GM18873 (cell line): ENCODE measurements at regions not wholly inside any gene's neighbourhood (a gene's known extent, or its start where the extent isn't known, plus 50 kb on each side); places are given as distances from the start of the nearest gene placed in this dataset.

Source experiments
- ATAC-seq: cut with Tn5 transposase; IDR thresholded peaks from one replicate; pipeline ENCODE4 v1.9.1; 2021; ENCODE audit warnings: mild to moderate bottlenecking, moderate library complexity, moderate number of reproducible peaks; ENCODE audit not compliant: unreplicated experiment, low FRiP score

DNA sequence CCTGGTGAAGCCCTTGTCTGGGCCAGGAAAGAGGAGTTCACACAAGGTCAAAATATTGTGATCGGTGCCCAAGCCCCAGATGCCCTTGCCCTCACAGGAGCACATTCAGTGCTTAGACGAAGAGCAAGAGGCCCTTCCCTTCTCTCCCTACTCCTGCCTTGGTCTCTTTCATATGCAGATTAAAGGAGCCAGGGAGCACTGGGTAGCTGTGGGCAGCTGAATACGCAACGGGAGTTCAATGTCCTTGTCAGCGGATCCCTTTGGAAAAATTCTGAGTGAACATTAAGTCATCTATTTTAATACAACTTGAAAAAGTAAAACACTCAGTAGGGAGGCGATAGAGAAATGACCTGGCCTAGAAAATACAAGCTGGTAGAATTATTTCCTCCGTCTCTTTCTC, 1489.4 kb downstream of the AACS start:
- no peak for ATAC-seq

DNA sequence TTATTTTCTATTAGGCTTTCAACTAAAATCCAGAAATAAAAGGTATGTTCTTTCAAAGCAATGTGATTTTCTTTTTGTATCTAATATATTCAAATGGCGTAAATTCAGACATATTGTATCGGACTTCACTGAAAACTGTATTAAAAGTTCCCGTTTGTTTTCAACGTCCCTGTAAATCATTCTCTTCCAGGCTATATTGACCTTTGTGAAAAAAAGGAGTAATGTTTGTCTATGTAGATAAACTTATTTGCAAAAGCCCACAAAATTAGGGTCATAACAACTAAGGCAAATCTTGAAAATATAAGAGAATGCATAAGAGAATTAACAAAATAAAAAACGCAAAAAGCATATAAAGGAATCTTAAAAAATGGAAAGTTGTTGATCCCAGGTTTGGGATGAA, 1492.4 kb downstream of the AACS start:
- no peak for ATAC-seq

DNA sequence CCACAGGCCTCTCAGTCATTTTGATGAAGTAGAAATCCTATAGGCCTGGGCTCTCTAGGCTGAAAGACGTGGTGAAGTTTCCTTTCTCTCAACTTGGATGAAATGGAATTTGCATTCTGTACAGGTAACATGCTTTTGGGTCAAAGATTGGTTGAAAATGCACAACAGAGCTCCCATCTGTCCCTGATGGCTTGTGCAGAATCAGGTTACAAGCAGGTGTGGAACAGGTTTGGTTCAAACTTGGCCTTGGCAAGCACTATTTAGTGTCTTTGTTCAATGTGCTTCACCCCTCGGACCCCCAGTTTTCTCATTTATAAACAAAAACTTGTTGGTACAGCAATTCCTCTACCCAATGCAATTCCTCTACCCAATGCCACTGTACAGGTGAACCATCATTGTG, 1493.0 kb downstream of the AACS start:
- no peak for ATAC-seq

DNA sequence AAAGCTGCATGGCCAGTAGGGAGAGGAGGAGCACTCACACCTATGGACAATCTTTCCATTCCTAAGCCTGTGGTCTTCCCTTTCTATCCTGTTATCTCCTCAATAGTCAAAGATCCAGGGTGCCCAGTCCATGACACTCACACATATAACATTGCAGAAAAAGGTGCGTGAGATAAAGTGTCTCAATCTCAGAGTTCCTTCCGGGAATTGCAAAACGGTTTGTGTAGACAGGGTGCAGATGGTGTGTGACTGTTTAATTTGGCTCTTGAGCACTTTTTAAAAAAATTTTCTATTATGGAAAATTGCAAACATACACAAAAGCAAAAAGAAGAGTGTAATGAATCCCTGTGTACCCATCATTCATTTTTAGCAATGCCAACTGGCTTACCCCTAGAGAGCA, 1493.6 kb downstream of the AACS start:
- ATAC-seq, result no peak

DNA sequence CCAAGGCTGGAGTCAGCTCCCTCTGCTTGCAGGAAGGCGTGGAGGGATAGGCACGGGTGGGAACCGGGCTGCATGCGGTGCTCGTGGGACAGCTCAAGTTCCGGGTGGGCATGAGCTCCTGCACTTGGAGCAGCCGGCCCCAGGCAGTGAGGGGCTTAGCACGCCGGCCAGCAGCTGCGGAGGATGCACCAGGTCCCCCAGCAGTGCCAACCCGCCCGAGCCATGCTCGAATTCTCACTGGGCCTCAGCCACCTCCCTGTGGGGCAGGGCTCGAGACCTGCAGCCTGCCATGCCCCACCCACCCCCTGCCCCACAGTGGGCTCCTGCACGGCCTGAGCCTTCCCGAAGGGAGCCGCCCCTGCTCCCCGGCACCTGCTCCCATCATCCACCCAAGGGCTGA, 1501.8 kb downstream of the AACS start:
- no peak for ATAC-seq

DNA sequence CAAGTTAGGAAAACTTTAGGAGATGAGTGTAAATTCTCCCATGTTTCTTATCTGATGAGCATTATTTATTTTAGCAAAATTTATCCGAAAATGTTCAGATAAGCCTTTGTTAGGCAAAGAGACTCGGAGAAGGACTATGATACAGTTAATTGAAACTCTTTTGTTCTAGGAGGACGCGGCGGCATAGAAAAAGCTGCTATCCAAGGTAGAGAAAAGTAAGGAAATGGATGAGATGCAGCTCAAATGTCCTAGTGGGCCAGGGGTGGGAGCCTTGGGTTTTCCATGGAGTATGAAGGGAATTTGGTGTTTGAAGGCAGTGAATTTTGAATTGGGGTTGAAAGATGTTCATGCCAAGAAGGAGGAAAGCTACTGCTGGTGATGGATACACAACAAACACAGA, 1504.5 kb downstream of the AACS start:
- no peak for ATAC-seq

DNA sequence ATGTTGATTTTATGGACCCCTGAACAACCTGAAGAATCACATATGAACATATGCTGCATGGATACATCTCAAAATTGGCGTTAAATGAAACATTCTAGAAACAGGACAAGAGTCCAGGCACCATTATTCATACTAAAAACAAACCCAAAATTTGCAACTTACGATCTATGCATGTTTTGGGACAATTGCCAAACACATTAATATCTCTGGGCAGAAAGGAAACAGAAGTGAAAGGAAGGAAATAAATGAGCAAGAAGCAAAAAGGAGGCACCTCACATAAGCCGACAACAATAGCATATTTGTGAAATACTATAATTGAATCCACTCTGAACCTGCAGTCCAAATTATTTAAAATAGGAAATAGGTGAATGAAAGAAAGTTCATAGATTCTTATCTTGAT, 1505.3 kb downstream of the AACS start:
- ATAC-seq, result no peak

DNA sequence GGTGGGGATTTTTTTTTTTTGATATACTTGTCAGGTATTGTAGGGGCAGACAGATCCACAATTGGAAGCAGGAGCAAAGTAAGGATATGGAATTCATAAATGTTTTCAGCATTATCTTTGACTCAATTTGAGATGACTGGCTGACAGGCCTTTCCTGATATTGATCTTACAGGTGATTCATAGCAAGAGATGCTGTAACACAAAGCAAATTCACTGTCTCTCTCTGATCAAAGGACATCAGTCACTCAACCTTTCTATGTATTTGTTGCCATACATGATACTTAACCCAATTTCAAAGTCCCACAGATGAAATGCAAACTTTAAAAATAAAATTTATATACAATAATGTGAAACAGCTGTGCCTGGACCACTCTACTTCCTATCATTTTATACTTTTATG, 1506.9 kb downstream of the AACS start:
- ATAC-seq, result no peak

DNA sequence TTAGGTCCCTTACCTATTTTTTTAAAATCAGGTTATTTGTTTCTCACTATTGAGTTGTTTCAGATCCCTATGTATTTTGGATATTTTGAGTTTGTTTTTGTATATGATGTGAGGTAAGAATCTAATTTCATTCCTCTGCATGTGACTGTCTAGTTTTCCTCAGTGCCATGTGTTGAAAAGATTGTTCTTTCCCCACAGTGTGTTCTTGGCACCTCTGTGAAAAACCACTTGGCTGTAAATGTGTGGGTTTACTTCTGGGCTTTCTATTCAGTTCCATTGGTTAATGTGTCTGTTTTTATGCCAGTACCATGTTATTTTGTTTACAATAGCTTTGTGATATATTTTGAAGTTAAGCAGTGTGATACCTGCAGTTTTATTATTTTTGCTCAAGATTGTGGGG, 1516.4 kb downstream of the AACS start:
- no peak for ATAC-seq

DNA sequence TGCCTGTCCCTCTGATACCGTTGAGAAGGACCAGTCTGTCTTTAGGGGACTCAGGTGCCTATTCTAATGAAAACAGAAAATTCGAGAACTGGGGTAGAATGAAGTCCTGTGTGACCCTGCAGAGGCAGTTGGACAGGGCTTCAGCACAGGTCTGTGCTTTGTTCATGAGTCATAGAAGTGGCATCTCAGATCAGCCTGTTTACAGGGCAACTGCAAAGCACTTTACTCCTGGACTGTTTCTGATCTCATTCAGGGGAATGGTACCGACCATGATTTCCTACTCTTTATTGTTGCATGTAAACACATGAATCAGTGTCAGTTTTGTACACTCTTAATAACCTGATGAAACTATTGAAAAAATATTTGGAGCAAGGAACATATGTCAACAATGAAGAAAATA, 1517.0 kb downstream of the AACS start:
- no peak for ATAC-seq

DNA sequence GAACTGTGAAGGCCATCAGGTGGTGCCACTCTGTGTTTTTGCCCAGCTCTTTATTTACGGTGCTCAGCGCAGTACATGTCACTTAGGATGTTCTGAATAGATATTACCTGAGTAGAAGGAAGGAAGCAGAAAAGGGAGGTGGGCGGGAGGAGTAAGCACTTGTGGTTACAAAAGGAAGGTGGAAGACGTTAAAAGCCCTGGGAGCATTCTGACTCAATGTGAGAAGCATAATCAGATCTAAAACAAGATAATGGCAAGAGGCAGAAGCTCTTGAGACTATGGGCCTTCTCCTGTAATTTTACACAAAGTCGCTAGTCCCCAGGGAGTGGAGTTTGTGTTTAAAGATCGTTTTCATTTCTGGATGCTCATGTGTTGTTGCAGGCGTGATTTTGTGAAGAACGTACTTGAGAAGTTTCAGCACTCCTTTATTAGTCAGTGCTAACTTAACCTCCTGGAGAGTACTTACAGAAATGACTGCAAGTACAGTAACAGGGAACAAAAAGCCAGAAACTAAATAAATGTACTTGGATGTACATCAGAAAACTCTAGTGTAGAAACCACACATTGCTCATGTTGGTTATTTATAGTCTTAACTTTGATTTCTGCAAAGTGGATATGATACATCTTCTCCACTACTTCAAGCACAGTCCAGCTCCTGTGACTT, 1523.5 kb downstream of the AACS start:
- no peak for ATAC-seq

DNA sequence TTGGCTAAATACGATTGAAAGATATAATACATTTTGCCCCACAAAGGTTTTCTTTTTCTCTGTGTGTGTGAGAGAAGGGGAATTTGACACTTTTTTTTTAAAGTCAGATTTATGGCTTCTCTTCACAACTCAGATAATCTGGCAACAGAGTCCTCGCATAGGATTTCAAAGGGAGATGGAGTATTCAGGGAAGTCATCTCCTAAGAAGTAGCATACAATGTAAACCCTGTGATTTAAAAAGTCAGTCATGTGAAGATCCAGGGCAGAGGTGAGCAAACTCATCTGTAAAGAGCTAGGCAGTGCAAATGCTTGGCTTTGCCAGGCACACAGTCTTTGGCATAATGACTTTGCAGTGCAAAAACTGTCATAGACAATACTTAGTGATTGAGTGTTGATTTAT, 1526.3 kb downstream of the AACS start:
- ATAC-seq, result no peak

DNA sequence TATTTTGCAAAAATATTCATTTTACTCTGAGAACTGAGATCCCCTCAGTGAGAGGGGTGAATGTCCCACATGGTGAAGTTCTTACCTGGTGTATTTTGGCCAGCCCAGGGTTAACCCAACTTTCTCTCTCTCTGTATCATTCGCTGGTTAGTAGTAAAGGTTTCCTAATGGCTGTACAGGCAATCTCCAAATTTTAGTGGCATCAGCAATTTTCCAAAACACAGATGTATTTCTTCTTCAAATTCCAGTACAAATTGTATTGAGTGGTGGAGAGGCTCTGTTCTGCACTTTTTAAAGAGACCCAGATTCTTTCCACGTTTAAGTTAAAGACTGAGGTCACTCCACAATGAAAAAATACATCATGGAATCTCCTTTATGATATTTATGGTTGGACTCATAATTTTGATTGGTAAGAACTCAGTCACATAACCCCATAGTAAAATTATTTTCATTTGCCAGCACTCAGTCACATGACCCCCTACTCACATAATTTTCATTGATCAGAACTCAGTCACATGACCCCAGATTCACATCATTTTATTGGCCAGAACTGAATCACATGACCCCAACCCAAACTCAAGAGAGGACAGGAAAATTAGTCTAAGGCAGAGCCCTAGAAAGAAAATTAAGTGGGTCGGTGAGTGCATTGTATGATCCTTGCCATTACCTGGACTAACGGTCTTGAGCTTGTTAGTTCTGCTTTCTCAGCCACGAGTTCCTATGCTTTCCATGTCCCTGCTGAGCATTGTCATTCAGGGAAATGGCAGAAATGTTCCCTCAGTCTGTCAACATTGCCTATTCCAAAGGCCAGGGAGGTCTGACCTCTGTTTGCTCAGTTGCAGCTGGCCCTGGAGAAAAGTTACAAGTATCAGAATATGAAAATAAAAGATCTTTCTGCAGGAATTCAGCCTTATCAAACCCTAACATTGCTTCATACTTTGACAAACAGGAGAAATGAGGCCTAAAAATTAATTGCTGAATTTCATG, 1536.2 kb downstream of the AACS start:
- ATAC-seq, result no peak

DNA sequence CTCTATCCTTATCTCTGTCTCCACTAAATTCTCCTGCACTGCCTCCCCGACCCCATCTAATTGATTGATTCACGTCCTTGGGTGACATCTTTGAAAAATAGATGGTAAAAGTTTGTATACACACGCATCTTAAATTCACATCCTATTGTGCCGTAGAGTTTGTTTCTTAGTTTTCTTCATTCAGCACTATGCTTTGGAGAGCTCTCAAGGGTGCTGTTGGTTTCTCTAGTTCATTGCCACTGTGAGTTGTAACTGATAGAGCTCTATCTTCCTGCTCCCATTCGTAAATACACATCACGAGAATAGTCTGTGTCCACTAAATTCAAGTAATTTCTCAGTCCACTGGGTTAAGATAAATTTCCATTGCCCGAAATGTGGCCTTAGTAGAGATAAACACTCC, 1537.4 kb downstream of the AACS start:
- no peak for ATAC-seq

DNA sequence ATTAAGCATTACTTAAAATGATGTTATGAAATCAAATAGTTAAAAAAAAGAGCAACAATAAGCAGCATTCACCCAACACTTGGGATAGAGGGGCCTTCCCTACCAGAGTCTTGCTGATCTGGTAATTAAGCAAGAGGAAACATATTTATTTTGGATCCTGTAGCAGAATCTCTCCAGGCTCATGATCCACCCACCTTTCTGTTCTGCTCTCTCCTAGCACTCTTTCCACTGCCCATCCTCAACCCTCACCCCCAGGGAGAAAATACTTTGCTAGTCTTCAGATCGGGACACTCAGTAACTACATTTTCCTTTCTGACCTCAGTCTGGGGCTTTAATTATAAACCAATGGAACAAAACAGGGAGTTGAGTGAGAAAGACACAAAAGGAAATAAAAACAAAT, 1541.9 kb downstream of the AACS start:
- no peak for ATAC-seq

DNA sequence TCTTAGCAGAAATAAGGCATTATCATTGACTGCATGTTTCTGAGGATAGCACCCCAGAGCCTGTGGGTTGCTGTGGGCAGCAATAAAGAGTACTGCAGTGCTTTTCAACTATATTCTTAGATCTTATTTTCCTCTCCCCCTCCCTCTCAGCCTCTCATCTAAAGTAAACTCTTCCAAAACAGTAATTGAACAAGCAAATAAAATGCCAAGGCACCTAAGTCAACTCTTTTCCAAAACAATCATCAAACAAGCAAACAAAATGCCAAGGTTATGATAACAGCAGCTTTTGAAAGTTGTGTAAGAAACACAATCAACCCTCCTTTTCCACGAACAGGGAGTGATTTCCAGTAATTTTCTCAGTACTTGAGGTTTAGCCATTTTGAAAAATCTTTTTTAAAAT, 1542.6 kb downstream of the AACS start:
- no peak for ATAC-seq

DNA sequence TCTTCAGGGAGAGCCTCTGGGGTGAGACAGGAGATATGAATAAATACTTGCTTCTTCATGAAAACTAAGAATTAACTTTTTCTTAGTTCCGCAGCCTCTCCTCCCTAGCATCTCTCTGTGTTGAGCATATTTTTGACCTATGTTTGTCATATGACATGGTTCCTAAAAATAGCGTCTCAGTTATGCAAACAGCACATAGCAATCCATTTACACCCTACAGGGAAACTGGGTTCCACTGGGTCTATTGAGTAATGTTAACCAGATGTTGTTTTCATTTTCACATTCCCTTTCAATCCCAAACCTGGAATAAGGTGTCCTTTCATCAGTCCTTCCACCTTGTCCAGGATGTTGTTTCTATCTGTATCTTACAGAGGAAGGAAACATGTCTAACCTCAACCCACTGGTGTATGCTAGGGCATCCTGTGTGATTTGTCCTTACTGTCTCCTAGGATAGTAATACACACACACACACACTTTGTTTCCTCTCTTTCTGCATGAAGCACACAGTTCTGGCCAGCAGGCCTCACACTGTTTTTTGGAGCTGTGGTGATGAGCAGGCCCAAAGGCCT, 1543.5 kb downstream of the AACS start:
- ATAC-seq, result no peak

DNA sequence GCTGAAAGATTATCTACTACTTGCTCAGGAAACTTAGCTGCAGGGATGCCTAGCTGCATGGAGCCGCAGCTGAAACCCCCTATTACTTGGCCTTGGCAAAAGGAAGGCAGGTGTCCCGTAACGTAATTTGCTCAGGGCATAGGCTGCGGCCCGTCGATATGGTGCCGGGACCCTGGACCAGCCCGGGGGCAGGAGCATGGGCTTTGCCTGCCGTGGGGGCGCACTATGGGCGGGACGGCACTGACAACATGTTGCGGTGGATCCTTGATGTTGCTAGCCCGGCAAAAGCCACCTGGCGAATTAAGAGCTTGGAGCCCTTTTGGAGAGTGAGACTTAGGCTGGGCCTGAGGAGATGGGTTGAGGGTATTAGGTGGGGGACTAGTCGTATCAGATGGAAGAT, 1551.2 kb downstream of the AACS start:
- ATAC-seq, result no peak

DNA sequence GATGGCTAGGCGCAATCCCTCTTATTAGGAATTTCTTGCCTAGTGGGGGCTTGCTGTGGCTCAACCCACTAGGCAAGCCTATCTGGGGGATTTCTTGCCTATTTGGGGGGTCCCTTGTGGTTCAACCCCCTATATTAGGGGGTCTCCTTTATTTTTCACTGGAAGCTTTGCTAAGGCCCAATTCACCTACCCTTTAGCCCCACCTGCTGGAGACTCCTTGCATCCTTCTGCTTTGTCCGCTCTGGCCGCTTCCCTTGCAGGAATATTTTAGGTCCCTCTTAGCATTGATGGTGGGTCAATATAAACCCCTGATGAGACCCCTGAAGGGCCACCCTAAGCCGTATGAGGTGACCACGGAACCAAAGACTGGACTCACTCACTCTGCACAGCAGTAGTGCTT, 1552.1 kb downstream of the AACS start:
- ATAC-seq, result no peak

DNA sequence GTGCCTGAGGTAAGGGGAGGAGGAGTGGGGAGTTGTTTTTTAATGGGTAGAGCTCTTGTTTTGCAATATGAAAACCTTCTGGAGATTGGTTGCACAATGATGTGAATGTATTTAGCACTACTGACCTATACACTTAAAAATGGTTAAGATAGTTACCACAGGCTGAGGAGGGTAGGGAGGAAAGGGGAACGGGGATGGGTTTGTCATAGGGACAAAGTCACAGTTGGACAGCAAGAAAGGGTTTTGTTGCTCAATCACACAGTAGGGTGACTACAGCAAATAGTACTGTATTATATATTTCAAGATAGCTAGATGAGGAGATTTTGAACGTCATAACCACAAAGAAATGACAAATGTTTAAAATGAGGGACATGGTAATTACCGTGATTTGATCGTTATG, 1562.4 kb downstream of the AACS start:
- no peak for ATAC-seq

DNA sequence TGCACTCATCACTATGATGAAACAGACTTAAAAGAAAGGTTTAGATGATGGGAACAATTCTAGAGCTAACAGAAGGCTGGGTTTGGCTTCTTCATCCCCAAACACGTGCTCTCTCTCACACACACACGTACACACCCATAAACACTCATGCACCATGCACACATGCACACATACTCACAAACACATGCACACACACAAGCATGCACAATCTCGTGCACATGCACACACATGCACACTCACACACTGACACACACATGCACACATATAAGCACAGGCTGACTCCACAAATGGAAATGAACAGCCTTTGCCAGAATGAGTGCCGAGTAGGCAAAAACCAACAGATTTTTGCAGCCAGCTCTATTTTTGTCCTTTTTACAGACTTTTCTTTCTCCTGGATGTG, 1571.6 kb downstream of the AACS start:
- no peak for ATAC-seq
